Superior temporal gyrus (tissue), 1 donor: ENCODE measurements at regions not wholly inside any gene's neighbourhood (a gene's known extent, or its start where the extent isn't known, plus 50 kb on each side); places are given as distances from the start of the nearest gene placed in this dataset.
"Not testable (repeated sequence)": the region's sequence is repeated elsewhere in the genome, so short reads cannot be mapped to it uniquely, and the experiment has no call there.

Experiments
- DNase-seq: peaks from one replicate; pipeline ENCODE4 v3.0.0-alpha.2; 2016; ENCODE audit errors: extremely low spot score

- no peak for DNase-seq
Observed at GRCh38 chr22:49721211-49721763, 106.4 kb downstream of the BRD1 start.

DNA sequence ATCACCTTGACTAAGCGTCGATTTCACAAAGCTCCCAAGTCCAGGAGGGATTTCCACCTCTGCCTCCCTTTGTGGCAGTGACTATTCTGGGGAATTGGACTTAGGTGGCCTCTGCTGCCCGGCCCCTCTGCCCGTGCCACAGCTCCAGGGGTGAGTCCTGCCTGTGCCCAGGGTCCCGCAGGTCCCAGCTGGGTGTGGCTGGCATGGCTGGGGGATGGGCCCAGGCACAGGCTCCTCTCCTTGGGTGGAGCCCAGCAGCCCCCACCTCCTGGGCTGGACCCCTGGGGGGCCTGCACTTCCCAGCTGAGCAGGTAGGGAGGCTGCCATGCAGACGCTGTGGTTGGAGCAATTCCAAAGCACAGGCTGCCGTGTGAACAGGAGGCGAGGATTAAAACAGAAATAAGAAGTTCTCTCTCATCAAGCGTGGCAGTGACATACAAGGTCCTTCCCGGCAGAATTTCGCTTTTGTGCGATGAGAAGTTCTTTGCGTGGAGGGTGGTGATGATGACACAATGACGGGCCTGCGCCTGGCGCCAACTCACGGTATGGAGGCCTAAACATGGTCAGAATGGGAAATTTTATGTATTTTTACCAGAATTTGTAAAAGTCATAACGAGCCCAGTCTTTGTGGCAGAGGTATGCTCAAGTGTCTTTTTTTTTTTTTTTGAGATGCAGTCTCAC lies 107.3 kb downstream of the BRD1 start:
- no peak for DNase-seq

- no peak for DNase-seq
Observed at GRCh38 chr22:49719046-49719445, 108.6 kb downstream of the BRD1 start.

DNA sequence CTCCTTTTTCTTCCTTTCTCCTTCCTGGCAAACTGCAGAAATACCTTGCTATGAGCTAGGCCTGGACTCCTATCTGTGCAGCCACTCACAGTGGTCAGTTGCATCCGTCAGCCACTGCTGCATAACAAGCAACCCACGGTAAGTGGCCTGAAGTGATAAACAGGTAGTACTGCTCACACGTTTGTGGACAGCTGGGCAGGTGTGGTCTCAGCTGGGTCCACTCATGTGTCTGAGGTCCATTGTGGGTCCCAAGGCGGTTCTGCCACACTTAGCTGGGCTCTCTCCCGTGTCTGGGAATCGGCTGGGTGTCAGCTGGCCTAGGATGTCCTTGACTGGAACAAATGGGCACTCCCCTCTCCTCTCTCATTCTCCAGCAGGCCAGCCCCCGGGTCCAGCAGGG lies 109.3 kb downstream of the BRD1 start:
- no peak for DNase-seq

DNA sequence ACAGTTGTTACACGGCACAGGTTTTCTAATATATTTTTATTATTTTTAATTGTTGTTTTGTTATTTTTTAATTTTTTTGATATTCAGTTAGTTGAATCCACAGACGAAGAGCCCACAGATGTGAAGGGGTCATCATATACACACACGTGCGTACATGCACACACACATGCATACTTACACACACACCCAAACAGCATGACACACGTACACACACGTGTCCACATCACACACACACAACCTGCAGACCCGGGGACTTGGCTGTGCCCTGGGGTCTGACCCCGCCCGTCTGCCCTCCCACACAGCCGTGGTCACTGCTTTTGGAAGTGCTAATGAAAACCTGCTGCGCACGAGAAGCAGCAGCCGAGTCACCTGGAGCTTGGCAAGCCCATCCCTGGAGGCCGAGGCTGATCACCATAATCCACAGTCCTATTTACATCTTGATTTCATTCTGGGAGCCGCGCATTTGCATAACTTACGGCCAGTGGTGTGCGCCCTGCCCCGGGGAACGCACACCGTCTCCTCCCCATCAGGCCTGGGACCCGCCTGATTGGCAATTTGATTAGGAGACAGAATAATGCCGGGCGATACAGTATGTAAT lies 110.3 kb downstream of the BRD1 start:
- no peak for DNase-seq

DNA sequence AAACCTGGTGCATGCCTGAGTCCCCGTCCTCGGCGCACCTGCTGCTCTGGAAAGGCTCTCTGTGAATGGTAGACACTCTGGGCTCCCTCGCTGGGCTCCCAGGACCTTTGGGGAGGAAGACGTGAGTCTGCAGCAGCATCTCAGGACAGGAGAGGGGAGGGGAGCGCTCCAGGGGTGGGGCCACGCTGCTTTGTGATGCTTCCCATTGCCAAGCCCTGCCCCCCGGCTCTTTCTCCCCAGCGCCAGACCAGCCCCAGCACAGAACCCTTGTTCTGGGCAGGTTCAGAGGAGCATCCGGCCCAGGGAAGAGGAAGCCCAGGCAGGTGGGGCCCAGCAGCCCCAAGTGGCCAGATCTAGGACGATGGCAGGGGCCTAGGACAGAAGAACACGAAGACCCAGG lies 111.2 kb downstream of the BRD1 start:
- no peak for DNase-seq

- no peak for DNase-seq
Observed at GRCh38 chr22:49715450-49715849, 112.2 kb downstream of the BRD1 start.

- no peak for DNase-seq
Observed at GRCh38 chr22:49713003-49713402, 114.7 kb downstream of the BRD1 start.

- no peak for DNase-seq
Observed at GRCh38 chr22:49712195-49712791, 115.4 kb downstream of the BRD1 start.

GRCh38 chr22:49710746-49711145 lies 116.9 kb downstream of the BRD1 start:
- DNase-seq: no peak

DNA sequence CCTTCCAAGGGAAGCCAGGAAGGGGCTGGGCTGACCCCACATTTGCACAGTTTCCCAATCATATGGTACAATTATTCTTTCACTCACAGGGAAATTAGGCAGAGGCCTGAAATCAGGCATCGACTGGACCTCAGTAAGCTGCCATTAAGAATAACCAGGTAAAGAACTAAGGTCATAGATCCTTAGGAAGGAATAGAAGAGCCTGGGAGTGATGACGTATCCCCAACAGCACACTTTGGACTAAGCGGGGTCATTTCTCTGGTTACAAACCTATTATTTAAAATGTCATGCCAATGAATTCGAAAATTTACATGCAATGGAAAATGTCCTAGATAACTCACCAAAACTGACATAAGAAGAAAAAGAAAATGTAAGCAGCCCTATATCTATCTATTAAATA lies 118.2 kb downstream of the BRD1 start:
- no peak for DNase-seq

DNA sequence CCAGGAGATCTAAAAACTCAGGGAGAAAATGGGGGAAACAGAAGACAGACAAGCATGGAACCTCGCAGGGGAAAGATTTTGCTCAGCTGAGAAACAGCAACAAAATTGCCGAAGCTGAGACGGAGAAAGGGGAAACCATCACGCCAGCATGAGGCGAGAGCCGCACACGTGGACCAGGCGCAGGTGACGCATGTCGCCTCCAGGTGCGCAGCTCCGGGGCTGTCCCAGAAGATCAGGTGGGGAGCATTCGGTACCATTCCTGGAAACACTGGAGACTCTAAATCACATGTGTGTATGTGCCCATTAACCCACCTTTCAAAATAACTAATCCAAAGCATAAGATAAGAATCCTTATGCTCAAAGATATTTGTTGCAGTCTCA lies 121.7 kb downstream of the BRD1 start:
- DNase-seq: no peak

GRCh38 chr22:49705216-49705971 lies 122.3 kb downstream of the BRD1 start:
- DNase-seq: no peak

DNA sequence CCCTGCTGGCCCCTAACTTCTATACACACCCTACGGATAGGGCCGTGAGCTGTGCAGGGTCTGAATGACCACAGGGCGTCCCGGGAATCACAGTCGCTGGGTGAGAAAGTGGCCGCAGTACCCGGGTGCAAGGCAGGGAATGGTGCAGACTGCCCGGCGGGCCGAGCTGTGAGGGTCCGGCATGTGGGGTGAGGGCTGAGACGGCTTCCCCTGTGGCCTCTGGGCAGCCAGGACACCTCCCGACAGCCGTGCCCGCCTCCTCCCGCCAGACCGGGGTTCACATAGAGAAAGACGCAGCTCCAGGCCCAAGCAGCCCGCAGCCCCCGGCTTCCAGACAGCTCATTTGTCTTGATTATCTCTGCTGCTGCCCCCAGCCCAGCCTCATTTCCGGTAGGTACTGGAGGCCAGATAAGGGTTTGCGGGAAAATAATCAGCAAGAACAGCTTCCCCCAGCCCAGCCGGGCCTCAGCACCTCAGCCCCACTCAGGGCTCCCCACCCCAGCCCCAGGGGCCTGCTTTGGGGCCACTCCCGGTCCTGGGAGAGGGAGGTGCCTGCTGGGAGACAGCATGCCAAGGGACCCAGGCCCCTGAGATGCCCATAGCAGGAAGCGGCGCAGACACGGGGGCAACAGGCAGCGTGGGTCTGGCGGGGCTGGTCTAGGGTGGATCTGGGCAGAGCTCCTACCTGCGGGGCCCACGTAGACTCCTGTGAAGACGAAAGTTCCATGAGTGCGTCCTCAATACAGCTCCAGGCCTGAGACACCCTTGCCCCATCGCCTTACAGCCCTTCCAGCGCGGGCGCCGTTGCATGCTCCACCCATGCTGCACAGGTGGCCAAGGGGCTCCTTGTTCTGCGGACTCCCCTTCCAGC lies 123.1 kb downstream of the BRD1 start:
- DNase-seq: no peak

DNA sequence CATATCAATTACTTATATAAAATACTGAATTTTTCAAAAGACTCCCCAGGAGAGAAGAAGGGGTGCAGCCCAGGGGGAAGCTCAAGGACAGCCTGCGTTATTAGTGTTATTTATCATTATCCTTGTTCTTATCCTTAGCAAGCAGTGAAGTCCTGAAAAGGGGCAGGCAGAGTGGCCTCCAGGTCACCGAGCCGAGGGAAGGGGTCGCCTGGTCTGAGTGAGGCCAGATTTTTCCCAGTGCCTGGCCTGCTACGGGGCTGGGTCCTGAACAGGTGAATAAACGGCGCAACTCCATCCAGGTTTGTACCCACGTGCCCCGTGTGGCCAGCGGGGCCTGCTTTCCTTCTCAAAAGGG lies 123.7 kb downstream of the BRD1 start:
- DNase-seq: no peak

- DNase-seq: no peak
Observed at GRCh38 chr22:49703505-49703904, 124.2 kb downstream of the BRD1 start.

- no peak for DNase-seq
Observed at GRCh38 chr22:49702068-49702397, 125.6 kb downstream of the BRD1 start.

DNA sequence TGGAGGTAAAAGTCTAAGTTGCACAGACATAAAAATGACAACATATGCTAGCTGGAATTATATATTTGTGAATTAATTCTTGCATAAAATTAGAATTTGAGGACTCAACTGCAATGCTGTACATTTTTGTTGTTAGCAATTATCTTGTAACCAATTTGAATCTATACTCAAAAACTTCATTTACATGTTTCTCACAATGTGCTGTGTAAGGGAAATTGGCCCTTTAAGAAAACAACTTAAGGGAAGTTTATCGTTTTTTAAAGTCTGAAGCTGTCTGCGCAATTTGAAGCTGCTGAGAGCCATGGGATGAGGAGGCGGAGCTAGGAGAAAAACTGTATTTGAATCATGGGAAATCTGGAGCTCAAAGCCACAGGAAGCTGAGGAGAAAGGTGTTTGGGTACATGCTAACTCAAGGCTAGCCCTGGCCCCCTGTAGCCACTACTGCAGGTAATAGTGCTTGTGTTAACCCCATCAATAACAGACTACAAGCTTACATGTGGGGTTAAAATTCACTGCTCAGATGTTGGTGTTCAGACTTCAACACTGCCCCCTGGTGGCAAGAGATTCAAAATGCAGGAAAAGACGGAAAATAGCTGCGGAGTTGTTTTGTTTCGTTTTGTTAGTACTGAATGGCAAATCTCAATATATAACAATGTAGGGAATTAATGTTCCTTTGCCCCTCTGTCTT lies 126.1 kb downstream of the BRD1 start:
- no peak for DNase-seq

DNA sequence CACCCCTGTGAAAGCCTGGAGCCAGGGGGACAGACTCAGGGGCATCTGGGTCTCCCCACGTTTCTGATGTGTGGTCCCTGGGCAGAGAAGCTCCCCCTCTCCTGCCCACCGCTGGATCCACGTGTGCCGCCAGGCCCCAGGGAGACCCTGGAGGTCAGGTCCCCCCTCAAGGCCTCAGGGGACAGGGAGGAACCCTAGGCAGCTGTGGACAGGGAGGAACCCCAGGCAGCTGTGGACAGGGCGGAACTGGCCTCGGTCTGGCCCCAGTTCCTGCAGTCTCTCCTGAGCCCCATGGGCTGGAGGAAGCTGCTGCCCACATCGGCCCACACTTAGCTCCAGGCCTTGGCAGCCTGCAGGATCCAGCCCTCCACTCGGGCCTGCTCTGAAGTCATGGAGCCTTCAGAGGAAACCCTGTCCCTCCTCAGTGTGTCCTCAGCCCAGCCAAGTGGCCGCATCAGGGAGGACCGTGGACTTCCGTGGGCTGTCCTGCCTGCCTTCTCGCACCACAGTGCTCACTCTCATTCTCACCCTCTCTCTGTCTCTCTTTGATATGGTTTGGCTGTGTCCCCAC lies 127.7 kb downstream of the BRD1 start:
- DNase-seq: no peak

GRCh38 chr22:49699476-49699875 lies 128.2 kb downstream of the BRD1 start:
- no peak for DNase-seq

GRCh38 chr22:49698616-49699015 lies 129.1 kb downstream of the BRD1 start:
- not testable (repeated sequence) for DNase-seq
